ENCODE measurements at regions not wholly inside any gene's neighbourhood (a gene's known extent, or its start where the extent isn't known, plus 50 kb on each side); places are given as distances from the start of the nearest gene placed in this dataset.

DNA sequence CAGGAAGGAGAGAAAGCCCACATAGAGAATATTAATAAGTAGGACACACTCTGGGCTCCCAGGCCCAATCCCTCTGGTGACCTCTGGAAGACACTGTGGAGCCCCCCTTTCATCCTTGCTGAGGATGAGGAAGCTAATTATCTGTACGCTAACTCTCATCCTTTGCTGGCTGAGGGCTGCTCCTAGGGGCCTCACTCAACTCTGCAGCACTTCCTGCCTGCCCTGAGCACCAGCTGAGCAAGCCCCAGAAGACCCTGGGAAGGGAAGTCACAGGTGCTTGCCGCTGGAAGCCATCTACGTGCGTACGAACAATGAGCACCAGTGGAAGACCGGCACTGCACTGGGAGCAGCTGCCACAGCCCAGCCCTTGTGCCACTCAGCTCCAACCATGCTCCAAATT is 145.8 kb upstream of the CDH5 start:
- TF ChIP-seq, protein P1, sequence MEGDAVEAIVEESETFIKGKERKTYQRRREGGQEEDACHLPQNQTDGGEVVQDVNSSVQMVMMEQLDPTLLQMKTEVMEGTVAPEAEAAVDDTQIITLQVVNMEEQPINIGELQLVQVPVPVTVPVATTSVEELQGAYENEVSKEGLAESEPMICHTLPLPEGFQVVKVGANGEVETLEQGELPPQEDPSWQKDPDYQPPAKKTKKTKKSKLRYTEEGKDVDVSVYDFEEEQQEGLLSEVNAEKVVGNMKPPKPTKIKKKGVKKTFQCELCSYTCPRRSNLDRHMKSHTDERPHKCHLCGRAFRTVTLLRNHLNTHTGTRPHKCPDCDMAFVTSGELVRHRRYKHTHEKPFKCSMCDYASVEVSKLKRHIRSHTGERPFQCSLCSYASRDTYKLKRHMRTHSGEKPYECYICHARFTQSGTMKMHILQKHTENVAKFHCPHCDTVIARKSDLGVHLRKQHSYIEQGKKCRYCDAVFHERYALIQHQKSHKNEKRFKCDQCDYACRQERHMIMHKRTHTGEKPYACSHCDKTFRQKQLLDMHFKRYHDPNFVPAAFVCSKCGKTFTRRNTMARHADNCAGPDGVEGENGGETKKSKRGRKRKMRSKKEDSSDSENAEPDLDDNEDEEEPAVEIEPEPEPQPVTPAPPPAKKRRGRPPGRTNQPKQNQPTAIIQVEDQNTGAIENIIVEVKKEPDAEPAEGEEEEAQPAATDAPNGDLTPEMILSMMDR (conservative IDR thresholded peaks at IDR 0.05 in 1 of 2, IDR thresholded peaks at IDR 0.05 in 1 of 2; ENCODE audit: extremely low read depth in 1 of 2, insufficient read depth in 1 of 2, low read depth in 1 of 2, low read length in 2 of 2) = no peak
- TF ChIP-seq EZH2 (IDR thresholded peaks at IDR 0.05; ENCODE audit: borderline replicate concordance, low read length) = no peak
